GM19328 (cell line): ENCODE measurements at regions not wholly inside any gene's neighbourhood (a gene's known extent, or its start where the extent isn't known, plus 50 kb on each side); places are given as distances from the start of the nearest gene placed in this dataset.
"Not testable (repeated sequence)": the region's sequence is repeated elsewhere in the genome, so short reads cannot be mapped to it uniquely, and the experiment has no call there.

ENCODE experiments used
- ATAC-seq: cut with Tn5 transposase; IDR thresholded peaks from one replicate; pipeline ENCODE4 v1.9.1; 2021; ENCODE audit warnings: mild to moderate bottlenecking, moderate library complexity; ENCODE audit not compliant: unreplicated experiment

DNA sequence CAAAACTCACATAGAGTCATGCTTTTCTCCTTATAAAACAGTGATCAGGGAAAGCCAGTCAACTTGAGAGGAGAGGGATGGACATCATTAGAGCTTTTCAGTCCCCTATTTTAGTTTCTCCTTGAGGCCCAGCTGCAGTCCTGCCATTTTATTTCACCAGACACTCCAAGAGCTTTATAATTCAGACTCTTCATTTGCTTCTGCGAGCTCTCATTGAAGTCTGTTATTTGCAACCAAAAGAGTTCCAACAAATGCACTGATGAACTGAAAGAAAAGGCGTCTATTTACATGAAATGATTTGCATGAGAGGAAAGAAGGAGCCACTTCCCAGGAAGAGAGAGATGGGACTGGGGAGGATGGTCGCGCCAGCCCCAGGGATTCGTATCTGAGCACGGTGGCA lies 86.8 kb downstream of the NDUFA12 start:
- no peak for ATAC-seq

DNA sequence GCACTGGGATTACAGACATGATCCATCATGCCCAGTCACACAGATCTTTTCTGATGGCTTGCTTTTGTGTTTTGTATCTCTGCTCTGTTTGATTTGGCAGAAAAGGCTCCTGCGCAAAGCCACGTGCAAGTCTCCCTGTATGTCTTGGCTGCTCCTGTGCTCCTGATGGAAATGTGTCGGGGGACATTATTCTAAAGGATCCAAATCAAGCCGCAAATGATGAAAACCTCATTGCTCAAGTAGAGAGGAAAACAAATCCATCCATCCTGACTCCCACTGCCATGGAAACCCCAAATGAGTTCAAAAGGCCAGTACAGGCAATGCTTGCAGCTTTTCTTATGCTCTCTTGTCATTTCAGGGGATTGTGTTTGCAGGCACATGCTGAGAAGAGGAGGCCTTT lies 93.8 kb downstream of the NDUFA12 start:
- ATAC-seq, result no peak

DNA sequence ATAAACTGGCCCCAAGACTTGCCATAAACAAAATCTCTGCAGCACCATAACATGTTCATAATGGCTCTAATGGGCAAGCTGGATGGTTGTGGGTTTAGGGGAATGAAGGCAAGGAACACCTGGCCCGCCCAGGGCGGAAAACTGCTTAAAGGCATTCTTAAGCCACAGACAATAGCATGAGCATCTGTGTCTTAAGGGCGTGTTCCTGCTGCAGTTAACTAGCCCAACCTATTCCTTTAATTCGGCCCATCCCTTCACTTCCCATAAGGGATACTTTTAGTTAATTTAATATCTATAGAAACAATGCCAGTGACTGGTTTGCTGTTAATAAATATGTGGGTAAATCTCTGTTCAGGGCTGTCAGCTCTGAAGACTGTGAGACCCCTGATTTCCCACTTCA lies 97.7 kb downstream of the NDUFA12 start:
- not testable (repeated sequence) for ATAC-seq

DNA sequence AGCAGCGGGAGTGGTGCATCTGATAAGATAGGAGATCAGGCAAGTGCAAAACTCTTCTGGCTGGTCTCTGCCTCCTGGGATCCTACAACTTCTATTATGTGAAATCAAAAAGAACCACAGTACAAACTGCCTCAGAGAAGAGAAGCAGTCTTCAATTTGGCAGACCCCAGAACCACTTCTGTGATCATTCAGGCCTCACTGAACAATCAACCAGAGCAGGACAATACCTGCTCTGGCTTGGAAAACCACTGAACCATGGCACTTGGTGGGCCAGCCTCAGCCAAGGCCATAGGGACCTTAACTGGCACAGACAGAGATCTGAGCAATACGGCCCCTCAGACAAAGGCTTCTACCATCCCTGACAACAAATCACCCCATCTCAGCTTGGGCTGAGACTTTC lies 103.0 kb downstream of the NDUFA12 start:
- no peak for ATAC-seq

DNA sequence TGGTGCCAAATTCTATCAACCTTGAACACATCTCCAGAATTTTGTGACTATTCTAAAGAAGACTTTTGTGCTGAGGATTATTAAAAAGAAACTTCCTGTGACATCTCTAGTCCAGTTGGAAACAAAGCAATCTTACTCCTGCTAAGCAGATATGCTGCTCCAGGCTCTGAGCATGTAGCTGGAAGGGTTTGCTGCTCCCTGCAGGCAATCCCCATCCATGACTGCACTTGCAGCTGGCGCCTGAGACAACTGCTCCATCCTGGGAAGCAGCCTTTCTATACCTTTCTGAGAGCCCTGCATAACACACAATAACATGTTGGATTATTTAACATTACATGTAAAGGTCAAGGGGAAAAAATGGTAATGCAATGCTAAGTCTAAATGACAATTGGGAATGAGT lies 105.1 kb downstream of the NDUFA12 start:
- no peak for ATAC-seq

DNA sequence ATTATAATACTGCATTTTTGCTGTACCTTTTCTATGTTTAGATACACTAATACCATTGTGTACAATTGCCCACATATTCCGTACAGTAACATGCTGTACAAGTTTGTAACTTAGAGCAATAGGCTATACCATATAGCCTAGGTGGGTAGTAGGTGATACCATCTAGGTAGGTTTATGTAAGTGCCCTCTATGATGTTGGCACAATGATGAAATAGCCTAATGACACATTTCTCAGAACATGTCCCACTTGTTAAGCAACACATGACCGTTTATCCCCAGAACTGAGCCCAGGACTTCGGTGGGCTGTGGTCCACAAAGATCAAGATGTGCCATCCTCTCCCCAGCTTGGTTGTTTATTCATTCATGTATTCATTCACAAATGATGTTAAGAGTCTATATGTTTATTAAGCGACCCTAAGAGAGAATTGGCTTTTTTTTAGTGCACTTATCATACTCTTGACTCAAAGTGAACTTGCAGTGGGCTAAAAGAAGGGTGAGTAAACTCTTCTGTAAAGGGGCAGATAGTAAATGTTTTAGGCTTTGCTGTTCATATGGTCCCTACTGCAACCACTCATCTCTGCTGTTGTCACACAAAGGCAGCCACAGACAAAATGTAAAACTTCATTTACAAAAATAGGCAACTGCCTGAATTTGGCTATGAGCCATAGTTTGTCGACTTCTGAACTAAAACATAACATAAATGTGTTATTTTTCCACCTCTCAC lies 110.8 kb downstream of the NDUFA12 start:
- ATAC-seq, result no peak

DNA sequence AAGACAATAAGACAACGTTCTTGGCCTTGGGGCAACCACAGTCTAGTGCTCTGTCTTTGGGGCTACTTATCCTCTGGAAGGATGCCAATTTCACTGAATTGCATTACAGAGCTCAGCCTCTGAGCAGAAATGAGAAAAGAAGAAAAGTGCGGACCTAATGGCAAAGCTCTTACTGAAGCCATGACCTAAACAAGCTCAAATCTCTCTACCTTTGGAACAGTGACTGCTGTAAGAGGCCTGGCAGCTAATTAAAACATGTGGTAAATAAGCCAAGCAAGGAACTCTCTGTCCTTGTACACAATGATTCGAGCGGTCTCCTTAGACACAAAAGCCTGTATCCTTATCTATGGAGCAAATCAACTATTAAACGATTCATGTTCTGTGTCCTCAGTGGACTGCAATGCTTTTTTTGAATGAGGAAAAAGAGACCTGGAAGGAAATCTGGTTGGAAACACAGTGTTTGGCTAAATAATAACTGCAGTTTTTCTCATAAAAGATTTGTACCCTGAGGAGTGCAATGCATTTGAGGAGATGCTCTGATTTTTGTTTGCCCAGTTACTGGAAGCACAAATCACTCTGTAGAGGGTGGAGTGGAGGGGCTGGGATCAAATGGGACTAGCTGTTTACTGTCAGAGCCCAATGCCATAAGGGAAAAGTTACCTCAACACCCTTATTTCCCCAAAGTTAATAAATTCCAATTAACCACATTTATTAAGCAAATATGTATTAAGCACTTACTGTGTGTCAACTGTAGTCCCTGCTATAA lies 113.9 kb downstream of the NDUFA12 start:
- ATAC-seq, result no peak

DNA sequence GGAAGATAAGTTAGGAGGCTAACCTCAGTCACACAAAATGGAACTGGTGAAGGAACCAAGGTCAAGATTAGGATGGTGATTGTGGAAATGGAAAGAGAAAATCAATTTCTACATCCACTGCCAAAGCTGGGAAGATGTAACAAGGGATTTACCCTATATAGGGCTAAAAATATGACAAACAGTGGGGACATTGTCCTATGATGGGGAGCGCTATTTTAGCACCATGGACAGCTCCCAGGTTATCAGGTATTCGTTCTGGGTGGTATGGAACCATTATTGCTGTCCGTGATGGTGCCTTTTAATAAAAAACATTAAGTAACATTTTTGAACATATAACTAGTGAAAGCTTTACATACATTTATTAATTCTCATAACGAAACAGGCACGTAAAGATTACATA lies 124.0 kb downstream of the NDUFA12 start:
- no peak for ATAC-seq

DNA sequence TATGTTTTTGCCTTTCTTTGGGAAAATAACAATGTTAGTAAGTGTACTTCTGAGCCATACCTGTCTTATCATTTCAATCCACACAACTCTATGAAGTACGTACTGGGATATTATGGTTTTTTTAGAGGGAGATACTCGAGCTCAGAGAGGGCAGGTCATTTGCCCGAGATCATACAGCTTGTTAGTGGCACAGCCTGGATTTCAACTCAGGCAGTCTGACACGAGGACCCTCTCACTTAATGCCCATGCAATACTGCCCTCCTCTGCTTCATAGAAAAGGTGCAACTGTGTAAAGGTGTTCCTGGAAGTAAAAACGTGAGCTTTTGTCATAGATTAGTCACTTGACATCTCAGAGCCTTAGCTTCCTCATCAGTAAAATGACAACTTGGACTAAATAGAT lies 128.0 kb downstream of the NDUFA12 start:
- ATAC-seq, result no peak

DNA sequence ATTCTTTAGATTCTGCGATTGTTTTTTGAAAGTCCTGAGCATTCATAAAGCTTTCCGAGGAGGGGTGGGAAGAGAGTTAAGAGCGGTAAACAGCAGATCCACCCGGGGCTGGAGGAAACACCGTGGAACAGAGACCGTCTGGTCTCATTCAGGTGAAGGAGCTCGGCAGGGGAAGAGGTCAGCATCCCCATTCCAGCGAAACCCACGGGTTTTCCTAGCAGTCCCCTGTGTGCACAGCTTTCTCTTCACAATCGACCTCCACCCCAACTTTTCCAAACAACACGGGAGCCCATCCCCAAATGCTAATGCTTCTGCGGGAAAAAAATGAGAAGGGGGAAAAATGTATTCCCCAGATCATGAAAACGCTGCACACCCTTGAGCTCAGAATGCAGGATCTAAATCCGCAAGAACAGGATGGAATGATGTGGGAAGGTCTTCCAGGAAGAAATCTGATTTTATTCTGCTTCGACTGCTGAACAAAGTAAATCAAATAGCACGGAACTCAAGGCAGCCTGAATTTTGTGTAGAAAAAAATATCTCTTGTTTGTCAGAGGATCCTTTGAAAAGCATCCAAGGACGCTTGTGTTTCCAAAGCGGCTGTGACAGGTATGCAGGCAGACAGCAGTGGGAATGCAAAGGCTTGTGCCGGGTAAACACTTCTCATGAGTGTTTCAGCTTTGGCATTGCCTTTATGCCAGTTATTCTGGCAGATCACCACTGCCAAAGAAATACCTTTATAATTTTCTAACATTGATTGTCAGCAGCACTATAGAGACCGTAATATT lies 128.8 kb downstream of the NDUFA12 start:
- ATAC-seq, result no peak

DNA sequence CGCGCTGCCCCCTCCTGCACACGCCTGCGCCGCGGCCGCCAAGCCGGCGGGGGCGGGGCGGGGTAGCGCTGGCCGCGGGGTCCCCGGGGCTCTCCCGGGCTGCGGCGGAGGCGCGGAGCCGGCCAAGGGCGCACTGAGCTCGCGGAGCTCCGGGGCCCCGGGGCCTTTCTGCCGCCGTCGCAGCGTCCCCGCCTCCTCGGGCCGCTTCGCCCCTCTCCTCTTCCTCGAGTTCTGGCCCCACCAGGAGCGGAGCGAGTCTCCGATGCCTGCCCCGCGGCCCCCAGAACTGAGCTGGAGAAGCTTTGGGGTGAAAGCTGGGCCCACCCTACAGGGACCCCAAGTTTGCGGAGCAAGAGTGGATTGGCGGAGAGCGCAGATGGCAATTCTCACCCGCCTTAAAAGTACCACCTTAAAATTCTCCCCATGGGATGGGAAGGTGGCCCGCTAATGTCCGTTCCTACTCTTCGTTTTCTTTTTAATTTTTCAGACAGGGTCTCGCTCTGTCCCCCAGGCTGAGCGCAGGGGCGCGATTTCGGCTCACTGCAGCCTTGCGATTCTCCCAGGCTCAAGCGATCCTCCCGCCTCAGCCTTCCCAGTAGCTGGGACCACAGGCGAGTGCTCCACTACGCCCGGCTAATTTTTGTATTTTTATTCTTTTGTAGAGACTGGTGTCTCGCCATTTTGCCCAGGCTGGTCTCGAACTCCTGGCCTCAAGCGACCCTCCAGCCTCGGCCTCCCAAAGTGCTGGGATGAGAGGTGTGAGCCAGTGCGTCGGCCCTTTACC lies 129.6 kb downstream of the NDUFA12 start:
- ATAC-seq, result peak; percentile 58

DNA sequence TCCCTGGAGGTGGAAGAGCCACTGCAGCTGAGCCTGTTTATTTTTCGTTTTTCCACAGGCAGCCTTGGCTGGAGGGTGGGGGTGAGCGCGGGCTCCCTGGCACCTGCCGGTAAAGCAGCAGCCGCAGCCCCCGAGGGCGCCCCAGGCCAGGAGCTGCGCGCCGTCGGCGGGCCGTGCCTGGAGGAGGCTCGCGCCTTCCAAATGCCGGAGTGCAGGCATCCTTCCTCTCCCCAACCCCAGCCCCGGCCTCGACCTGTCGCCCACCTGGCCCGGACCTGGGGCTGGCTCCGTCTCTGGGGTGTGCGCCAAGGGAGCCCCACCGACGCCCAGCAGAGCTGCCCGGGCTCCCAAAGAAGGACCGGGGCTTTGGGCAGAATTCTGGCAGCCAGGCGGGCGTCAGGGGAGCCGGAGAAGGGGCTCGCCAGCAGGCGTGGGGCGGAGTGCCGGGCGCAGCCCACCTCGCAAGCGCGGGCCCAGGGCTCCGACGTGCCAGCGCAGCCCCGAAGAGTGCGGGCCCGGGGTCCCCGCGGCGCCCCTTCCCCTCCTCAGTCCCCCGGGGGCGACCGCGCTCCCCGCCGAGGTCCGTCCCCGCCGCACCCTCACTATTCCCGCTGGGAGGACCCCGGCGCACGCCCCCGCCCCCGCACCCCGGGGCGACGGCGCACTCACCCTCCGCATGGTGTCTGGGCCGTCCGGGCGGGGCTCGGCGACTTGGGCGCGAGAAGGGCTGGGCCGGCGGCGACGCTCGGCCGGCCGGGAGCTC lies 130.3 kb downstream of the NDUFA12 start:
- peak; percentile 26 for ATAC-seq

DNA sequence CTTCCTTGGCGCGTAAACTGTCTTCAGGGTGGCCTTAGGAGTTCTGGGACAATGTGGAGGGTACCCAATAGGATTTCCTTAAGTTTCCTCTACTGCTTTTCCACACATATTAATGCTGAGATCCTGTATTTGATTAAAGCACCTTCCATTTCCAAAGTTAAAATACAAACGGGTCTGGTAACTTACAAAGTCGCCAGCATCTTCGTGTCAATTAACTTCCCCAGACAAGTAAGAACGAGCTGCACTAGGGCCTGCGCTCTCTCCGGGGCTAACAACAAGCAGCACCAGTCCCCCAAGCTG lies 130.9 kb downstream of the NDUFA12 start:
- no peak for ATAC-seq

DNA sequence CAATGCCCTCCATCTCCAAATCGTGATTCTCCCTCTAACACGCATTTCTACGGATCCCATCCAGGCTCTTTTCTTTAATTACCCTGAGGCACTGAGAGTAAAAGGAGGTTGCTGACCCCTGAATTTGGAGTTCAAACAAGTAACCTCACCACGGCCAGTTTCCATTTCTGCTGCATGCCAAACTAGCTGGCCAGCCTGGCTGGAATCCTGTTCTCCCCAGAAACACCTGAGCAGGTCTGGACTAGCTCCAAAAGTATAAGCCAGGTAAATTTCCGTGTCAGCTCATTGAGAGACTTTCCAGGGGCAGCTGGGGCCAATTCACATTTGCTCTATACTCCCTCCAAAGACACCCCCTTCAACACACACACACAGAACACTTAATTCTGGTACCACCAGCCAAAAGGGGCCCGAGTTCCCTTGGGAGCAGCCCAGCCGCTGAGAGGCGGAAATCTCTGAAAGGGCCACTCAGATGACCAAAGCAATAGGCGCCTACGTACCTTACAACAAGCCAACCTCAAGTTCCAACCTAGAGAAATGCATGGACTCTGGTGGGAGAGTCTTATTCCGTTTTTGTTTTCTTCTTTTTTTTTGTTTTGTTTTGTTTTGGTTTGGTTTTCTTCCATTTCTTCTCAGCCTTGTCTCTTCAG lies 131.4 kb downstream of the NDUFA12 start:
- no peak for ATAC-seq

DNA sequence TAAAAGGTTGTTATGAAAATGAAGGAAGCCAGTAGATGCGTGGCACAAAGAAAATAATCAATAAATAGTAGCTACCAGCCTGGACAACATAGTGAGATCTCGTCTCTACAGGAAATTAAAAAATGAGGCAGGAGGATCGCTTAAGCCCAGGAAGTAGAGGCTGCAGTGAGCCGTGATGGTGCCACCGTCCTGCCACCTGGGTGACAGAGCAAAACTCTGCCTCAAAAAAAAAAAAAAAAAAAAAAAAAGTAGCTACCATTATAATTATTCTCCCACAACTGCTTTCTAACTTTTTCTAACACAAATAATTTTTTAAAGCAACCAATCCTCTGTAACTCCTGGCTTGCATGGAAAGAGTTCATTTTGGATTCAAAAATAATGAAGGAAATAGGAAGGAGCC lies 133.0 kb downstream of the NDUFA12 start:
- ATAC-seq, result no peak

DNA sequence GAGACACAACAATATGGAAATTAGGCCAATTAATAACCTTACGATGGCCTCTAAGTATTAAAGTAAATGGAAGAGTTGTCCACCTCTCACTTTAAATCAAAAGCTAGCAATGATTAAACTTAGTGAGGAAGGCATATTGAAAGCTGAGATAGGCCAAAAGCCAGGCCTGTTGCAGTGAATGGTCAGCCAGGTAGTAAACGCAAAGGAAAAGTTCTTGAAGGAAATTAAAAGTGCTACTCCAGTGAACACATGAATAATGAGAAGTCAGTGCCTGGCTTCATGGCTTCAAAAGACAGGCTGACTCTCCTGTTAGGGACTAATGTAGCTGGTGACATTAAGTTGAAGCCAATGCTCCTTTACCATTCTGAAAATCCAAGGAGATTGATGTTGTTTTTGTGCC lies 135.3 kb downstream of the NDUFA12 start:
- ATAC-seq, result no peak

DNA sequence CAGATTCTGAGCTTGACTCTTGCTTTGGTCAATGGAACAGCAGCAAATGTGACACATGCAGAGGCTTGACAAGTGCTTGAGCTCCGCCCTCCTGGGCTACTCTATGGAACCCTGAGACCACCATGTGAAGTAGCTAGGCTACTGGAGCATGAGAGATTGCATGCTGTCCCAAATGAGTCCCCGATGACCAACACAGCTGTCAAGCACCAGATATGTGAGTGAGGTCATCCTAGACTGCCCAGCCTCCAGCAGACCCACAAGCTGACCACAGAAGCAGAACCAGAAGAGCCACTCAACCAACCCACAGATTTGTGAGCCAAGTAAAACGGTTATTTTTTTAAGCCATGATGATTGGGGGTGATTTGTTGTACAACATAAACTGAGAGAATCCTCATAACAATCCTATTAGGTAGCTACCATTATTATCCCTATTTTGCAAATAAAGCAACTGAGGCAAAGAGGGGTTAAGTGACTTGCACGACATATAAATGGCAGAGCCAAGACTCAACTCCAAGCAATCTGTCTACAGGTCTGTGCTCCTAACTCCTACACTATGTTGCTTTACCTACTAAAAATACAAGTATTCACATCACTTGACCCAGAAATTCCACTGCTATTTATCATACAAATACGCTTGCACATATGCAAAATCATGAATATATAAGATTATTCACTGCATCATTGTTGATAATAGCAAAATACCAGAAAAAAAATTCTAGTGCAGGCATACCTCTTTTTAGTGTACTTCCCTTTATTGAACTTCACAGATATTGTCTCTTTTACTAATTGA lies 136.2 kb downstream of the NDUFA12 start:
- ATAC-seq, result no peak

DNA sequence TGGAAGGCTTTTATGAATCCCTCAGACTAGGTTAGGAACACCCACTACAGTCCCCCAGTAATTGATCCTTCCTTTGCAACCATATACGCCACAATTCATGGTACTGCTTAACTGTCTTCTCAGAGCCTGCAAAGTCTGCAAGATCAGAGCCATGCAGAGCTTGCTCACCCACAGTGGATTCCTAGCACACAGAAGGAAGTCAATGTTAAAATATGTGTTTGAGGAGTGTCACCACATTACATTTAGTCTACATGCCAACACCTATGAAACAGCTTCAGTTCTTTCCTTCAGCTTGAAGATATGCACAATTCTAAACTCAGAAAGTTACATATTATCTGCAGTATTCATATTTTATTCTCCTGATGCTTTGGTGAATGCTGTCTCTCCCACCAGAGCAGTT lies 138.5 kb downstream of the NDUFA12 start:
- no peak for ATAC-seq

DNA sequence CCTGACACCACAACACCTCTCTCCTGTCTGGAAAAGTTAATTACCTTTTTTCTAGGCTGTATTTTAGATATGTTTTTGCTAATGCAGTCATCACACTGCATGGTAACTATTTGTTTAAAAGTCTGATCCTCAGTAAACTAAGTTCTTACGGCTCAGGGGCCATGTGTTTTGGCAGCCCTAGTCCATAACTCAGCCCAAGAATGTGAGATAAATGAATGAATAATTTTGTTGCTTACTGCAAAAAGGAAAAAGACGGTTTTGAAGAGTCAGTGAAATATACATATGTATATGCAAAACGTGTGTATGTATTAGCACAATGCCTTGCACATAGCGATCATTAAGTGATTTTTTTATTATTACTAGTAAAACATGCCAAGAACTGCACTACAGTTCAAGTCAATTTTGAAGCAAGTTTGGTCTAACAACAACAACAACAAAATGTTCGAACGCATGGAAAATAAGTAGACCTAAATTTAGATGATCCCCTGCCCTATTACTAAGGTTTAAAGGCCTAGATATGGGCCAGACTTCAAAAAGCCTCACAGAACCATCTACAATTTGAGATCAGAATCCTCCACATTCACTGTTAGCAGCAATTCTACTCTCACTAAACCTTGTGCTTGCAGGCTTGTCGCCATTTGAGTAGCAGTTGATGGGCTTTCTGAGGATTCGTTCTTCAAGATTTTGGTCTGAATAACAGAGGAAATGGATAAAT lies 140.0 kb downstream of the NDUFA12 start:
- ATAC-seq, result no peak
